ENCODE measurements at regions not wholly inside any gene's neighbourhood (a gene's known extent, or its start where the extent isn't known, plus 50 kb on each side); places are given as distances from the start of the nearest gene placed in this dataset.

DNA sequence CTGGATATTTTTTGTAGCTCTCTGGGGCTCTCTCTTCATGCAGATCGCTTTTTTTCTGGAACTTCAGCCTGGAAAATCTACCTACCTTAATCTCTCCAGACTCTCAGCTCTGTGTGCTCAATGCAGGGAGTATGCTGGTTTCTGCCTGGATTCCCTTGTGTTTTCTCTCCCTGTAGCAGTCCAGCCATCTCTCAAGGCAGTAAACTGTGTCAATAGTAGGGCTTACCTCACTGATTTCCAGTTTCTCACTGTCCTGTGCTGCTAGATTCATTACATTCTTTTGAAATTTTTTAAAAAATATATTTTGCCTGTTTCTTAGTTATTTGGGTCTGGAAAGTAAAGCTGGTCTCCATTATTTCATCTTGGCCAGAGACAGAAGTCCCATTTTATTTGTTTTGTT, 951.4 kb downstream of the NR2F1-AS1 start:
- no peak for TF ChIP-seq EP300 (IDR thresholded peaks at IDR 0.05; ENCODE audit: low read depth)
- TF ChIP-seq POLR2A (IDR thresholded peaks at IDR 0.05): no peak
